ENCODE measurements at regions not wholly inside any gene's neighbourhood (a gene's known extent, or its start where the extent isn't known, plus 50 kb on each side); places are given as distances from the start of the nearest gene placed in this dataset.

GRCh38 chr3:72391659-72392058 lies 456.6 kb downstream of the SHQ1 start:
- peaks cover 17 to 27% of the 10 kb centered on the region in 2 experiments for H4K20me1 ChIP-seq (replicated peaks in 1 of 2; ENCODE audit: control insufficient read depth in 1 of 2, insufficient read depth in 2 of 2, low read length in 2 of 2)
- no peak overlapping the region for H2BK20ac ChIP-seq (ENCODE audit: low read length)
- no peak overlapping the region for H2BK12ac ChIP-seq (ENCODE audit: low read depth, low read length)
- H3K9me3 ChIP-seq (ENCODE audit: insufficient read depth in 2 of 2, low read depth in 1 of 2, low read length in 1 of 2), result no peaks in the 10 kb centered on the region
- H2AK5ac ChIP-seq (ENCODE audit: low read depth, low read length), result no peak overlapping the region
- H3K79me1 ChIP-seq (ENCODE audit: low read depth, low read length), result peaks cover 8% of the 10 kb centered on the region
- no peak overlapping the region for H2AFZ ChIP-seq (ENCODE audit: low read length)
- ChIA-PET CTCF (ENCODE audit: partially characterized antibody) (interaction anchor here (0.7 to 2.1 kb wide), 4 partner anchors 9 to 428 kb away, joined by 3 to 5 read pairs (median 4); no protein-coding TSS in a partner anchor), POLR2A (ENCODE audit: partially characterized antibody) (interaction anchor here (2.0 kb wide), 1 partner anchor 54 kb away, joined by 5 read pairs; the partner anchor contains the start of gene RYBP)
- H2BK15ac ChIP-seq (ENCODE audit: low read length), result no peak overlapping the region
- no peak overlapping the region for H3K18ac ChIP-seq (ENCODE audit: extremely low read depth, low read length)
- no peak overlapping the region for H4K5ac ChIP-seq (ENCODE audit: insufficient read length, low read depth, low read length)
- peak overlapping the region in 1 of 2 experiments; percentile 28; a peak in 1 of 4 replicates for H3K4me2 ChIP-seq (ENCODE audit: insufficient read depth in 1 of 2, low read depth in 2 of 2, low read length in 2 of 2)
- H3K27me3 ChIP-seq (replicated peaks in 1 of 4; ENCODE audit: control insufficient read depth in 3 of 4, extremely low read depth in 1 of 4, insufficient read depth in 3 of 4, low read length in 3 of 4), result no peaks in the 10 kb centered on the region
- no peak overlapping the region for H3K14ac ChIP-seq (ENCODE audit: insufficient read length)
- H2BK5ac ChIP-seq (ENCODE audit: low read depth, low read length), result no peak overlapping the region
- no peak overlapping the region for H3K9ac ChIP-seq (replicated peaks in 1 of 4; ENCODE audit: extremely low read depth in 1 of 4, low read depth in 3 of 4, low read length in 3 of 4)
- H3K36me3 ChIP-seq (ENCODE audit: control insufficient read depth in 2 of 4, insufficient read depth in 4 of 4, low read length in 3 of 4), result no peaks in the 10 kb centered on the region
- DNase-seq (ENCODE audit: low read depth in 1 of 2, low spot score in 2 of 2) (no peak), FAIRE-seq (no peak)
- no peak overlapping the region for H3K4ac ChIP-seq (replicated peaks; ENCODE audit: insufficient read length, low read depth, low read length)
- WGBS, 2 experiments (ENCODE audit: extremely low coverage in 1 of 2, insufficient coverage in 1 of 2, insufficient read length in 1 of 2, insufficient replicate concordance in 2 of 2, low coverage in 1 of 2, low lambda C conversion rate in 2 of 2, missing lambda C conversion rate in 1 of 2), result 60% methylated on average over 2 of the region's 2 CpGs; no CpG with 5 or more reads in 1 of the 2 experiments
- H3K23ac ChIP-seq (ENCODE audit: insufficient read length), result no peak overlapping the region
- no peak overlapping the region for H3K56ac ChIP-seq (replicated peaks; ENCODE audit: insufficient read length, low read depth, low read length)
- H3K4me1 ChIP-seq (replicated peaks in 1 of 4; ENCODE audit: control insufficient read depth in 3 of 4, insufficient read depth in 4 of 4, low read length in 3 of 4), result peaks cover 2 to 15% (median 9%) of the 10 kb centered on the region in 4 experiments; a peak in 6 of 7 replicates
- peaks cover 16 to 100% of the 10 kb centered on the region in 2 experiments; a peak in 3 of 4 replicates for H3K79me2 ChIP-seq (ENCODE audit: control insufficient read depth in 1 of 2, insufficient read depth in 2 of 2, low read length in 2 of 2)
- no peak for TF ChIP-seq ATF3 (IDR thresholded peaks at IDR 0.05; ENCODE audit: insufficient read depth, low read depth, low read length)
- no peak for TF ChIP-seq KDM5A (IDR thresholded peaks at IDR 0.05; ENCODE audit: low read length)
- TF ChIP-seq USF2 (IDR thresholded peaks at IDR 0.05; ENCODE audit: low read length), result no peak
- no peak for TF ChIP-seq SIX5 (IDR thresholded peaks at IDR 0.05; ENCODE audit: low read depth, low read length)
- TF ChIP-seq MAX (IDR thresholded peaks at IDR 0.05), result no peak
- TF ChIP-seq GTF2F1 (IDR thresholded peaks at IDR 0.05; ENCODE audit: borderline replicate concordance, low read depth, low read length), result no peak
- no peak for TF ChIP-seq CTCF (IDR thresholded peaks at IDR 0.05; ENCODE audit: control extremely low read depth in 1 of 3, insufficient read depth in 1 of 3, low read depth in 1 of 3, low read length in 3 of 3)
- TF ChIP-seq EP300 (IDR thresholded peaks at IDR 0.05; ENCODE audit: borderline replicate concordance in 1 of 2, low read depth in 2 of 2, low read length in 2 of 2), result no peak
- no peak for TF ChIP-seq TCF12 (IDR thresholded peaks at IDR 0.05; ENCODE audit: low read depth, low read length)
- TF ChIP-seq CREB1 (IDR thresholded peaks at IDR 0.05), result no peak
- H4K91ac ChIP-seq (replicated peaks; ENCODE audit: insufficient read length, low read length), result no peak overlapping the region
- no peak overlapping the region for H3K4me3 ChIP-seq (ENCODE audit: extremely low read depth in 1 of 4, insufficient read depth in 2 of 4, low read depth in 3 of 4, low read length in 4 of 4)
- no peaks in the 10 kb centered on the region for H3K23me2 ChIP-seq (ENCODE audit: low read depth, low read length)
- H4K8ac ChIP-seq (ENCODE audit: extremely low read depth, insufficient read depth, low read length), result no peak overlapping the region
- H3K27ac ChIP-seq (ENCODE audit: low read depth, low read length), result no peak overlapping the region
- H2BK120ac ChIP-seq (replicated peaks; ENCODE audit: low read depth, low read length), result no peak overlapping the region

Measured in H1 (cell line).